Activated CD4-positive, alpha-beta T cell treated with anti-CD3 and anti-CD28 coated beads for 48 hours (primary cell): ENCODE measurements at regions not wholly inside any gene's neighbourhood (a gene's known extent, or its start where the extent isn't known, plus 50 kb on each side); places are given as distances from the start of the nearest gene placed in this dataset.
A peak's percentile ranks its signal among the peaks of the same experiment; 100 is the strongest.
"Not testable (repeated sequence)": the region's sequence is repeated elsewhere in the genome, so short reads cannot be mapped to it uniquely, and the experiment has no call there.

ENCODE experiments used
- DNase-seq: peaks from one replicate; pipeline ENCODE4 v3.0.0-alpha.2; 2020

GRCh38 chr17:30712859-30713258, 111.6 kb downstream of the CRLF3 start:
- not testable (repeated sequence) for DNase-seq

GRCh38 chr17:30711626-30712507, 112.6 kb downstream of the CRLF3 start:
- not testable (repeated sequence) for DNase-seq

- not testable (repeated sequence) for DNase-seq
Observed at GRCh38 chr17:30711176-30711575, 113.3 kb downstream of the CRLF3 start.

GRCh38 chr17:30710276-30711088, 114.0 kb downstream of the CRLF3 start:
- DNase-seq = not testable (repeated sequence)

- peak; percentile 33 for DNase-seq
Observed at GRCh38 chr17:30709561-30710275, 114.8 kb downstream of the CRLF3 start.

- not testable (repeated sequence) for DNase-seq
Observed at GRCh38 chr17:30709096-30709495, 115.4 kb downstream of the CRLF3 start.

- peak; percentile 72 for DNase-seq
Observed at GRCh38 chr17:30708241-30709078, 116.0 kb downstream of the CRLF3 start.

GRCh38 chr17:30707724-30708240, 116.7 kb downstream of the CRLF3 start:
- not testable (repeated sequence) for DNase-seq

GRCh38 chr17:30706461-30707335, 117.8 kb downstream of the CRLF3 start:
- not testable (repeated sequence) for DNase-seq

GRCh38 chr17:30706004-30706403, 118.5 kb downstream of the CRLF3 start:
- not testable (repeated sequence) for DNase-seq

GRCh38 chr17:30701498-30701989, 122.9 kb downstream of the CRLF3 start:
- DNase-seq = no peak

GRCh38 chr17:30700833-30701232, 123.7 kb downstream of the CRLF3 start:
- not testable (repeated sequence) for DNase-seq

GRCh38 chr17:30697619-30698460, 126.7 kb downstream of the CRLF3 start:
- DNase-seq = peak; percentile 79

GRCh38 chr17:30696234-30696633, 128.3 kb downstream of the CRLF3 start:
- DNase-seq = no peak

- DNase-seq = not testable (repeated sequence)
Observed at GRCh38 chr17:30695265-30695811, 129.2 kb downstream of the CRLF3 start.

GRCh38 chr17:30693772-30694171, 130.7 kb downstream of the CRLF3 start:
- DNase-seq = peak; percentile 68

GRCh38 chr17:30689266-30690000, 135.1 kb downstream of the CRLF3 start:
- not testable (repeated sequence) for DNase-seq
